ENCODE measurements at regions not wholly inside any gene's neighbourhood (a gene's known extent, or its start where the extent isn't known, plus 50 kb on each side); places are given as distances from the start of the nearest gene placed in this dataset.

GRCh38 chr7:53699215-53699837 is 663.9 kb downstream of the POM121L12 start:
- DNase-seq (ENCODE audit: low spot score): no peak

DNA sequence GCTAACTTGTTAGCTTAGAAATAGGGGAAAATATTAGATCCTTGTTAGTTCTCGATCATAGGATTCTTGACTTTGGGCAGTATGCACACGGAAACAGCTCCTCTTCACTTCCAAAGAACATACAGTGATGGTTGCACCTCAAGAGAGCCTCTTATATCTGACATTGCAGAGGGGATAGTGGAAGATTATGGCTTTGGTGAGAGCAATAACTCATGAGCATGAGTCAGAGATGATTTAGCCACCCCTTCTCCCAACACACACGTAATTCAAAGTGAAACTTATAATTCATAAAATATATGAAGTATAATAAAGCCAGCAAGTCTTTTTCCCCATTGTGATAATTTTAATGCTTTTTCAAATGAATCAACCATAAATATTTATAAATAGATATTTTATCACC is 683.7 kb downstream of the POM121L12 start:
- no peak for DNase-seq (ENCODE audit: low spot score)

DNA sequence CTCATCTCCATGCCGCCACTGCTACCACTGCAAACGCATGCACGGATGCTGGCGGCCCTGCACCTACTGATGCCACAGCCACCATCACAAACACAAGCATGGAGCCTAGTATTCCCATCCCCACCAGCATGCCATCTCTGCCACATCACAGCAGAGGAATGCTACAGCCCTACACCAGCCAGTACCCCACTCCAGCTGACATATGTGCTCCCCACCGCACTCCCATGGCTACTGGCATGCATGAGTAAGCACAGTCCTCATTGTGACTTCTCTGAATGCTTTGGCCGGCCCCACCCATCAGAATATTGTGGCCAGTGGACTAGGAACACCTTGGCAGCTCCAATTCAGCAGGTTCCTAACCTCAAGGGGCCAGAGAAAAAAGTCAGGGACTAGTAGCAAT is 705.5 kb downstream of the POM121L12 start:
- no peak for DNase-seq (ENCODE audit: low spot score)

- DNase-seq (ENCODE audit: low spot score): no peak
Measured at GRCh38 chr7:53743697-53744402, 708.4 kb downstream of the POM121L12 start.

- DNase-seq (ENCODE audit: low spot score): no peak
Measured at GRCh38 chr7:53744403-53744760, 708.9 kb downstream of the POM121L12 start.

DNA sequence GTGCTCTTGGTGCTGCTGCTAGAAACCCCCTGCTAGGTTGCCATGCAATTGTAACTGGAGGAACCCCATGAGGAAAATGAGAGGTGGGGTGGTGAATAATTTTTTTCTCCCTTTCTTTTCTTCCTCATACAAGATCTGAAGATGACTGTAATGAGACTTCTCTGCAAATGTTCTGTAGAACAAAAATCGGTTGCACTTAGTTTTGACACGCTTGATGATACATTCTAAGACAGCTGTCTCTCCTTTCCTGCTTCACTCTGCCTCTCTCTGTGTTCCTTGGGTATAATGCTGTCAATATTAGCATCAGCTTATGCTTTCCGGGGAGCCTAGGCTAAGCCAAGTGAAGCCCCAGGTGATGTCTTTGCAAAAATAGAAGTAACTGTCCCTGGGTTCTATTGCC is 721.5 kb downstream of the POM121L12 start:
- no peak for DNase-seq (ENCODE audit: low spot score)

DNA sequence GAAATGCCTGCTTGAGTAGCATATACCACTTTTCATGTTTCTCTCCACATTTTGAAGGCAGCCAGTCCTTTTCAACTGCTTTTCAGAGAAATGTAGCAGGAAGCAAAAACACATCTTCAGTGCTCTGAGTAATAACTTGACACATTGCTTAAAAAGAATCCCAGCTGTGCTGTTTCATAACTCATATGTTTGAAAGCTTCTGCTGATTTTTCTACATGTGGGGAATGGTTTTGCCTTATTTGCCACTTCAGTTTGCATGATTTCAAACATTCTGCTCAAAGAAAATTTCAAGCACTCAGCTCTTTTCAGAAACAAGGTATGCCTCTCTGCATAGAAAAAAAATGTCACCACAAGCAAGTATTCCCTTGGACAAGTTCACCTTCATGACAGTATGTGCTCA is 732.8 kb downstream of the POM121L12 start:
- DNase-seq (ENCODE audit: low spot score): no peak

DNA sequence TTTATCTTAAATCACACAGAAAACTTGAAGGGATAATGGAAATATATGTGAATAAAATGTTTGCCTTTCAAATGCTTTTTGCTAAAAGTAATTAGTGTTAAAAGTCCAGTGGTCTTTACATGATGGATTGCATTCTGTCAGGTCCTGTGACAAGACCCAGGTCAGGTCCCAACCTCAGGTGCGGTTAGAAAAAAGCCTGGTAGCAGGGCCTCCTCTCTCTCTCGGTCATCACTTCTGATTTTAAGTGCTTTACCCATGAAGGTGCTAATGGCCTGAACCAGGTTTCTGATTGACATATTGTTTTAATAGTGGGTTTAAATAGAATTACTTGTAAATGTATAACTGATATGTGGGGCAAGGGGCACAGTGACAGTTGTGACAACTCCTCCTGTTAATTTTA is 736.3 kb downstream of the POM121L12 start:
- no peak for DNase-seq (ENCODE audit: low spot score)

DNA sequence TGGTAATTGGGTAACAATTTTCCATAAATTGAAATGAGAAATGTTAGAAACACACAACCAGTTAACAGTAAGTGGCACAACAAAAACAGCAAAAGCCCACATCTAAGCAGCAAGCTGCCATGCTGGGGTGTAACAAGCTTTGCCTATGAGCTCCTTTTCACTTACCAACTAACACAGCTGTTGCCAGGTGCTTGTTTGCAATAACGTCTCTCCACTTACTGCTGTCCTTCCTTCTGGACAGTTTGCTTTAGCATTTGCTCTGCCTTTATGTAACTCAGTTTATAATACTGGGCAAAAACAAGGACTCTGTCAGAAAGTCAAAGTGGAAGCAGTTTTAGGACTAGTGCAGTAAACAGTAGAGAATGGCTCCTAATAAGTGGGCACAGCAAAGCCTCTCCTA is 740.9 kb downstream of the POM121L12 start:
- DNase-seq (ENCODE audit: low spot score): no peak

GRCh38 chr7:53789741-53790140 is 752.4 kb upstream of the VSTM2A start:
- no peak for DNase-seq (ENCODE audit: low spot score)

DNA sequence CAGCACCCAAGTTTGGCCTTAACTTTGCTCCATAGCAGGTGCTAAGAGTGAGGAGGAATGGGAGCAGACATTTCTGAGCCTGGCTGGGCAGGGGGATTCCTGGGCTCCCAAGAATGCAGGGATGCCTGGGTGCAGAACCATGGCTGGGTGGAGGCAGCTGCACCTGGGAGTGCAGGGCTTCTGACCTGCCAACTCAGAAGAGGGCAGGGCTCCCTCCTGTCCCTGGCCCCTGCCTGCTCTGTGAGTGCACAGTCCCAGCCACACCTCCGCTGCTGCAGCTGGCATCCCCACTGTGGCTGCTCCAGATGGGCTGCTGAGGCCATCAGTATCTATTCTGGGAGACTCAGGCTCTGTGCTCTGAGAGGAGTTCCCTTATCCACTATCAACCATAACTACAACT is 747.4 kb upstream of the VSTM2A start:
- DNase-seq (ENCODE audit: low spot score): no peak

GRCh38 chr7:53800746-53801145 is 741.4 kb upstream of the VSTM2A start:
- no peak for DNase-seq (ENCODE audit: low spot score)

DNA sequence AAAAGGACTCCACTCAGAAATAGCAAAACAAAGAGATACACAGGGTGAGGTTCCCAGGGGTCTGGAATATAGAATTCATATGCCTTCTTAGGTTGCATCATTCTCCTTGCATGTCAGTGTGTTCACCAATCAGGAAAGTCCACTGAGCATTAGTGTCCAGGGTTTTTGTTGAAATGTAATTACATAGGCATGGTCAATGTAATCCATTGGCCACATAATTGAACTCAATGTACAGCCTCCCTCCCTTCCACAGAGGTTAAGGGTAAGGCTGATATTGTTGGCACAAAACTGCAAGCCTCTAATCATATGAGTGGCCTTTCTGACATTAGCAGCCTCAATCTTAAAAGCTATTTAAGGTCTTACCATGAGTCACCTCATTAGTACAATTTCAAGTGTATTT is 736.1 kb upstream of the VSTM2A start:
- DNase-seq (ENCODE audit: low spot score): no peak

DNA sequence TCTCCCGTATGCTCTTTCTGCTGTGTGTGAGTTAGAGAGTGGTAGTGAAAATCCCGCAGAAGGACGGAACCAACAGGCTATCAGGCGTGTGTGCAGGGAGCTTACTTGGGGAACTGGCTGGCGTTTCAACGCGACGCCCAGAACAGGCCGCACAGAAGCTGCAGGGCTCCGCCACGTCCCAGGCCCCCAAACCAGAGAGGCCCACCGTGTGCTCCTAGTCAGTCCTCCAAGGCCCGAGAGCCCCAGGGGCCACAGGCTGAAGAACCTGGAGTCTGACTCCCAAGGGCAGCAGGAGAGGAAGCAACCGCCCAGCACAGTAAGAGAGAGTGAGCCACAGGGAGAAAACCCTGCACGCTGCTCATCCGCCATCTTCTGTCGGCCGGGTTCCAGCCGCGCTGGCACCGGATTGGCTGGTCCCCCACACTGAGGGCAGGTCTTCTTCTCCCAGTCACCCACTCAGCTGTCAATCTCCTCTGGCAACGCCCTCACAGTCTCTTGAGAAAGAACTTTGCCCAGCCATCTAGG is 730.6 kb upstream of the VSTM2A start:
- DNase-seq (ENCODE audit: low spot score): no peak

GRCh38 chr7:53812135-53812534 is 730.0 kb upstream of the VSTM2A start:
- no peak for DNase-seq (ENCODE audit: low spot score)

GRCh38 chr7:53835301-53835700 is 706.9 kb upstream of the VSTM2A start:
- DNase-seq (ENCODE audit: low spot score): no peak

DNA sequence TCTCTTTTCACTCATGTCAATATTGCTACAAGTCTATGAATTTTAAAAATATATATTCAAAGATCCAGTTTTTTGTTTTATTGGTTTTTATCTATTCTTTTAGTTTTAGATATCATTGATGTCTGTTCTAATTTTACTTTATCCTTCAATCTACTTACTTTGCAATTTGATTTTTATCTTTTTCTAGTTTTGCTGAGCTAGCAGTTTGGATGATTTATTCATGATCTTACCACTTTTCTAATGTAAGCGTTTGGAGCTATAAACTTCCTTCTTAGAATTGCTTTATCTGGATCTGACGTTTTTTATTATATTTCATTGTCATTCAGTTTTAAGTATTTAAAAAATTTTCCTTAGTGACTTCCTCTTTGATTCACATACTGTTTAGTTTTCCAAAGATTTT is 664.5 kb upstream of the VSTM2A start:
- no peak for DNase-seq (ENCODE audit: low spot score)

DNA sequence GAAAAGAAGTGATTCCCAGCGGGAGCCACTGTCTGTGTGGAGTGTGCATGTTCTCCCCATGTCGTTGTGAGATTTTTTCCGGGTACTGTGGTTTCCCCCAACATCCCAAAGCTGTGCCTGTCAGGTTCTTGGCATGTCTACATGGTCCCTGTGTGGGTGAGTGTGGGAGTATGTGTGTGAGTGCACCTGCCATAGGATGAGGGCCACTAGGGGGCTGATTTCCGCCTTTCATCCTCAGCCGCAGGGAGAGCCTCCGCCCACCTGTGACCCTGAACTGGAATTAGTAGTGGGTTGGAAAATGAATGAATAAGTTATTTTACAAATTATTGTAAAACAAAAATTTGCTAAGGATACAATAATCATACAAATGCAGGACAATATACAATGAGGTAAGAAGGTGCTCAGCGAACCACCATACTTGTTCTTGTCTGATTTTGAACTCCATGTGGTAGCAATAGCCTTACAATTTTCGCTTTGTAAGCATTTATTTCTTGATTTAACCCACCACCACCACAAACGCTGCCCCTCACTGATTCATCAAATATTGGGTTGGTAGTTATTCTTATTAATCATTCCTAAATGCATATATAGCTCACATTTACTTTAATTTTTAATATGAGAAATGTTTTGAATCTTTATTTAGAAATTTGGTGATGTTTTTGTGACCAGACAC is 641.2 kb upstream of the VSTM2A start:
- no peak for DNase-seq (ENCODE audit: low spot score)

- DNase-seq (ENCODE audit: low spot score): no peak
Measured at GRCh38 chr7:53904355-53904754, 637.8 kb upstream of the VSTM2A start.

DNA sequence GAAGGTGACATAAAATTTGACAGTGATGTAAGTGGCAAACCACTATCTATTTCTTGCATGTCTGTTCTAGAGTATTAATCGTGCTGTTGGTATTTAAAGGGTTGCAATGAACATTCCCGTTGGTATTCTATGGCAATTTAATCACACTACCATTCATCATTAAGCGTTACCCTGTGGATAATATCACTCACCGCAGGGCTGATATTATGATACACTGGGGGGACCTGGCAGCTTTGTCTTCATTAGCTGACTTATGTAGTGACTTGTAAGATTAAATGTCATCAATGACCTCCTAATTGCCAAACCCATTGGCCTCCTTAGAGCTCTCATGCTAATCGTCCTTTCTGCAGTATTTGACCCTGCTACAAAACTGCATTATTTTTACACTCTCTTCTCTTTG is 624.5 kb upstream of the VSTM2A start:
- no peak for DNase-seq (ENCODE audit: low spot score)

GRCh38 chr7:53920011-53920410 is 622.2 kb upstream of the VSTM2A start:
- DNase-seq (ENCODE audit: low spot score): no peak

GRCh38 chr7:53940483-53940882 is 601.7 kb upstream of the VSTM2A start:
- no peak for DNase-seq (ENCODE audit: low spot score)

DNA sequence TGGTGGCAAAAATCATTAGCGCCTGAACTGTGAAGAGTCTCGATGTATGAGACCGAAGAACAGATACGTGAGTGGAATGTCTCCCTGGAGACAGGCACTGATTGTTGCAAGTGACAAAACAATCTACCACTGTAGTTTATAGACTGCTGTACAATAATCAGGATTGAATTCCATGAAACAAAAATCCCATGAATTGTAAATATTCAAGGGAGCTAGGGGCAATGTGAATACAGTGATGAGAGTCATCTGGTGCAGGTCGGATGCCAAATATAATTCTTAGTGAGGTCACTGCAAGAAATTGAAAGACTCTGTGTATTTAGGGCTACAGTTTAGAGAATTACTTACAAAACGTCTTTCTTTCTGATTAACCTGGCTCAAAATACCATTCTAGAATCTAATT is 594.4 kb upstream of the VSTM2A start:
- no peak for DNase-seq (ENCODE audit: low spot score)

All from kidney capillary endothelial cell (primary cell).